Middle frontal gyrus (tissue), 1 donor: ENCODE measurements at regions not wholly inside any gene's neighbourhood (a gene's known extent, or its start where the extent isn't known, plus 50 kb on each side); places are given as distances from the start of the nearest gene placed in this dataset.

Experiments used
- DNase-seq: peaks from one replicate; pipeline ENCODE4 v3.0.0-alpha.2; 2015; ENCODE audit warnings: low spot score; ENCODE audit errors: extremely low spot score

GRCh38 chr12:29086325-29087271 is 62.5 kb upstream of the FAR2 start:
- DNase-seq: no peak

GRCh38 chr12:29088611-29089219 is 60.4 kb upstream of the FAR2 start:
- no peak for DNase-seq
